Neutrophil (primary cell): ENCODE measurements at regions not wholly inside any gene's neighbourhood (a gene's known extent, or its start where the extent isn't known, plus 50 kb on each side); places are given as distances from the start of the nearest gene placed in this dataset.

Experiments used
- H3K27ac ChIP-seq: fragments of 200-600 bp; sonication (generic); 2 replicates; pipeline ENCODE4 v1.5.1; 2016; ENCODE audit warnings: mild to moderate bottlenecking, moderate library complexity
- H3K27me3 ChIP-seq: fragments of 200-600 bp; sonication (generic); 2 replicates; pipeline ENCODE4 v1.6.0; 2016; ENCODE audit warnings: mild to moderate bottlenecking
- H3K36me3 ChIP-seq: fragments of 200-600 bp; sonication (generic); 2 replicates; pipeline ENCODE4 v1.5.1; 2017
- H3K4me1 ChIP-seq, 2 experiments: fragments of 200-600 bp in 1 of 2; sonication (generic) in 1 of 2; 1 replicate in 1 of 2; 2 replicates in 1 of 2; pipeline versions ENCODE4 v1.5.1 to v1.6.1; 2013 to 2016; ENCODE audit warnings: low read depth in 1 of 2, low read length in 1 of 2, mild to moderate bottlenecking in 1 of 2, moderate library complexity in 1 of 2; ENCODE audit not compliant: control insufficient read depth in 1 of 2, insufficient read depth in 1 of 2
- H3K4me3 ChIP-seq, 2 experiments: fragments of 200-600 bp in 1 of 2; sonication (generic) in 1 of 2; 1 replicate in 1 of 2; 2 replicates in 1 of 2; pipeline ENCODE4 v1.5.1; 2013 to 2016; ENCODE audit warnings: low read depth in 1 of 2, low read length in 1 of 2, mild to moderate bottlenecking in 1 of 2, moderate library complexity in 1 of 2
- H3K9me3 ChIP-seq: fragments of 200-600 bp; sonication (generic); 2 replicates; pipeline ENCODE4 v1.5.1; 2016
- TF ChIP-seq, protein P1 (sequence below): fragments of 200-600 bp; sonication (generic); IDR thresholded peaks from 2 replicates; pipeline ENCODE4 v1.5.1; 2016; ENCODE audit warnings: antibody characterized with exemption

DNA sequence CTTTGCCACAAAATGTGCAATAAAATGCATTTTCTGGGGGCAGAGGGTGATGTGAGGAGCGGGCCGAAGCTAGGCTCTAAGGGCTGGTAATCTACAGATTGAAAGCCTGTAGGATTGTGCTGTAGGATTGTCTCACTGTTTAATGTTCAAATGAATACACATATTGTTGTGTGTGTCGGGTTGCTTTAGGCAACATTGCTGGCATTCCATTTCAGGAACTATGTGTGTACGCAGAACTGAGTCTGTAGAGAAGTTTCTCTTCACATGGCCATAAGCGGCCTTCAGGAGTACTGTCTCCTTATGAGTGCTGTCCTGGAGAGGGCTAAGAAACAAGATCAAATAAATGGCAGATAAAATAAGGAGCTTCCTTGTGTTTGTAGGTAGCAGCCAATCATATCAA is 540.2 kb downstream of the GATA3 start:
- no peak overlapping the region for H3K4me3 ChIP-seq
- H3K4me1 ChIP-seq = no peaks in the 10 kb centered on the region
- no peak overlapping the region for H3K27ac ChIP-seq
- H3K27me3 ChIP-seq = no peaks in the 10 kb centered on the region
- no peaks in the 10 kb centered on the region for H3K36me3 ChIP-seq
- TF ChIP-seq, protein P1, sequence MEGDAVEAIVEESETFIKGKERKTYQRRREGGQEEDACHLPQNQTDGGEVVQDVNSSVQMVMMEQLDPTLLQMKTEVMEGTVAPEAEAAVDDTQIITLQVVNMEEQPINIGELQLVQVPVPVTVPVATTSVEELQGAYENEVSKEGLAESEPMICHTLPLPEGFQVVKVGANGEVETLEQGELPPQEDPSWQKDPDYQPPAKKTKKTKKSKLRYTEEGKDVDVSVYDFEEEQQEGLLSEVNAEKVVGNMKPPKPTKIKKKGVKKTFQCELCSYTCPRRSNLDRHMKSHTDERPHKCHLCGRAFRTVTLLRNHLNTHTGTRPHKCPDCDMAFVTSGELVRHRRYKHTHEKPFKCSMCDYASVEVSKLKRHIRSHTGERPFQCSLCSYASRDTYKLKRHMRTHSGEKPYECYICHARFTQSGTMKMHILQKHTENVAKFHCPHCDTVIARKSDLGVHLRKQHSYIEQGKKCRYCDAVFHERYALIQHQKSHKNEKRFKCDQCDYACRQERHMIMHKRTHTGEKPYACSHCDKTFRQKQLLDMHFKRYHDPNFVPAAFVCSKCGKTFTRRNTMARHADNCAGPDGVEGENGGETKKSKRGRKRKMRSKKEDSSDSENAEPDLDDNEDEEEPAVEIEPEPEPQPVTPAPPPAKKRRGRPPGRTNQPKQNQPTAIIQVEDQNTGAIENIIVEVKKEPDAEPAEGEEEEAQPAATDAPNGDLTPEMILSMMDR = no peak
- H3K9me3 ChIP-seq = no peaks in the 10 kb centered on the region

DNA sequence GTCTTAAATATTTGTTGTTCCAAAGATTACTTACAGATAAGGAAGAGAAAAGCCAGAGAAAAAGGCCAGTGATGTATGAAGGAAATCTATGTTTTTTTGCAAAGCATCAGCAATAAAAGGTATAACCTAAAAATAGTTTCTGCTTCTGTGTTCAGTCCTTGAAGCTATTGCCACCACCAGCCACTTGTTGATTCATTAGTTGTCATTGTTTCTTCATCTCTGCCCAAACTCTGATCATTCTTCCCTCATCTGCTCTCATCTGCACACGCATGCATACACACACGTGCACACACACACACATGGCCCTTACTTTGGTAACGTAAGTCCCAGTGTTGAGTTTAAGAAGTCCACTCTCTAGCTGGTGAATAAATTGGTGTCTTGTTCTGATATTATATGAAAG is 540.7 kb downstream of the GATA3 start:
- Histone ChIP-seq H3K9me3 (no peaks in the 10 kb centered on the region), H3K27ac (no peak overlapping the region), H3K27me3 (no peaks in the 10 kb centered on the region), H3K4me3 (no peak overlapping the region), H3K36me3 (no peaks in the 10 kb centered on the region), H3K4me1 (no peaks in the 10 kb centered on the region)
- TF ChIP-seq, protein P1 = no peak

DNA sequence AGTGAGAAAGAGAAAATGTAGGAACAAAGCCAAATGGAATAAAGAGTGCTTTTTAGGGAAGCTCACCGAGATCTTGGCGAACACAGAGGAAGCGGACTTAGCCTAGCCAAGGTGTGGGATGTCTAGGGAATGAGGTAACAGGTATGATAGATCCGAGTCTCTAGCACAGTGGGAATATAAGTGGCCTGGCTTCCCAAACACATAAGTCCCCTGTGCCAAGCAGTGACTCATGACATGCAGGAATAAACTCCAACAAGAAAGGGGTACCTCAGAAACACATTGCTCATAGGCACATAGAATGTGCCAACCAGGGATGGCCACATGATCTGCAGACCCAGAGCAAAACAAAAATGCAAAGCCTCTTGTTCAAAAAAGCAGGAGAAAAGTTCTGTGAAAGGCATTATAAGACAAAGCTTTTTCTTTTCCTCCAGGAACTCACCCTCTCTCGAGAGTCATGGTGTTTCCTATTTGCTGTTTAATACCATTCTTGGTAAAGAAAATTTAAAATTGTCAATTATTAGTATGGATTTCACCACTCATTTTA is 542.5 kb downstream of the GATA3 start:
- Histone ChIP-seq H3K27me3 (no peaks in the 10 kb centered on the region), H3K4me3 (no peak overlapping the region), H3K36me3 (no peaks in the 10 kb centered on the region), H3K9me3 (no peaks in the 10 kb centered on the region), H3K4me1 (no peaks in the 10 kb centered on the region), H3K27ac (no peak overlapping the region)
- TF ChIP-seq, protein P1 = no peak

DNA sequence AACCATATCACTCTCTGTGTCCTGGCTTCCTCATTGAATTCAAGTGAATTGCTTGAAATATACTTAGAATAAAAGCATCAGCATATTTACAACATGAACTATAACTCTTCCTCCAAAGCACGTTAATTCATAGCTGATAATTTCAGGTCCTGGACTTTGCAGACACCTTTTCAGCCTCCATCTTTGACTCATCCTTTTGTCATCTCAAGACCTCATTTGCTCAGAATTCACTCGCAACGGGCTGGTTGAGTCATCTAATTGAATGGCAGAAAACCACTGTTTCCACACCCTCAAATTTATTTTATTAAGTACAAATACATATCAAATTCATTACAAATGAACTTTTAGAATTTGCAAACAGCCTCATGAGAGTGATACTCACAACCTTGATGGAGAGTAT is 545.7 kb downstream of the GATA3 start:
- Histone ChIP-seq H3K36me3 (no peaks in the 10 kb centered on the region), H3K27ac (no peak overlapping the region), H3K4me3 (no peak overlapping the region), H3K9me3 (no peaks in the 10 kb centered on the region), H3K27me3 (no peaks in the 10 kb centered on the region), H3K4me1 (no peaks in the 10 kb centered on the region)
- TF ChIP-seq, protein P1 = no peak

DNA sequence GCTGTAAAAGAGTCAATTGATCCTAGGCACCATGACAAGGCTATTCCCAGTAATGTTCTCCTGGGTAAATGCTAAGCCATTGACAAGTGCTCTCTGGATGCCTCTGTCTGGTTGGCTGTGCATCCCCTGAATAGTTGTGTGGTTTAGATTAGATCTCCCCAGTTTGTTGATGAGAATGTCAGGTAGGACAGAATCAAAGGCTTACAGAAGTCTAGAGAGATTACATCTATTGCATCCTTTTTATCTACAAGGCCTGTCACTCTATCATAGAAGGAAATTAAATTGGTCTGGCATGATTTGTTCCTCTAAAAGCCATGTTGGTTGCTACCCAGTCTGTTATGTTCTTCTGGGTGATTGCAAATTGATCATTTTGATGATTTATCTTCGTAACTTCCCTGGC is 548.3 kb downstream of the GATA3 start:
- Histone ChIP-seq H3K36me3 (no peaks in the 10 kb centered on the region), H3K9me3 (no peaks in the 10 kb centered on the region), H3K27me3 (no peaks in the 10 kb centered on the region), H3K4me3 (no peak overlapping the region), H3K4me1 (no peaks in the 10 kb centered on the region), H3K27ac (no peak overlapping the region)
- TF ChIP-seq, protein P1 = no peak
